Adrenal gland (tissue), 5 donors: ENCODE measurements at regions not wholly inside any gene's neighbourhood (a gene's known extent, or its start where the extent isn't known, plus 50 kb on each side); places are given as distances from the start of the nearest gene placed in this dataset.

Experiments
- POLR2A ChIP-seq, 2 donors: fragments of 450-650 bp; IDR thresholded peaks; one replicate each; pipeline ENCODE4 v1.6.1; 2017; ENCODE audit warnings: antibody characterized with exemption in 2 of 2, mild to moderate bottlenecking in 2 of 2, moderate library complexity in 1 of 2
- TF ChIP-seq, protein P1 (sequence below), 6 experiments: fragments of 450-650 bp in 4 of 6; fragments of 200-600 bp in 2 of 6; sonication (generic) in 1 of 6; IDR thresholded peaks; 1 replicate in 5 of 6; 2 replicates in 1 of 6; pipeline versions ENCODE4 v1.5.1 to v1.8.0; 2016 to 2021; ENCODE audit warnings: antibody characterized with exemption in 6 of 6, mild to moderate bottlenecking in 2 of 6, moderate library complexity in 1 of 6
- donor health status: DM: no; HTN: no; CAD: no.

DNA sequence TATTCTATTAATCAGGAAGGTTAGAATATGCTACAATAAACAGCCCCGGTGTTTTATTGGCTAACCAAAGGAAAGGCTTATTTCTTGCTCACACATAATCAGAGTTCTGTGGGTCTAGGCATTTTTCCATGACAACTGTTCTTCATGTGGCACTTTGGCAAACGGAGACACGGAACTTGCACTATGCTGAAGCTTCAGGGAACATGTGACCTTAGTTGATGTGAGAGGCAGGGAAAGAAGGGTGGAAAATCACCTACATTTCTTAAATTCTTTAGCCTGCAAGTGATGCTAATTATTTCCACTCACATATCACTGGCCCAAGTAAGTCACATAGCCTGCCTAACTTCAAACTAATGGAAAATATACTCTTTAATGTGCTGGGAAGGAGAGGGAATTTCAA lies 344.6 kb downstream of the SV2B start:
- TF ChIP-seq, protein P1, sequence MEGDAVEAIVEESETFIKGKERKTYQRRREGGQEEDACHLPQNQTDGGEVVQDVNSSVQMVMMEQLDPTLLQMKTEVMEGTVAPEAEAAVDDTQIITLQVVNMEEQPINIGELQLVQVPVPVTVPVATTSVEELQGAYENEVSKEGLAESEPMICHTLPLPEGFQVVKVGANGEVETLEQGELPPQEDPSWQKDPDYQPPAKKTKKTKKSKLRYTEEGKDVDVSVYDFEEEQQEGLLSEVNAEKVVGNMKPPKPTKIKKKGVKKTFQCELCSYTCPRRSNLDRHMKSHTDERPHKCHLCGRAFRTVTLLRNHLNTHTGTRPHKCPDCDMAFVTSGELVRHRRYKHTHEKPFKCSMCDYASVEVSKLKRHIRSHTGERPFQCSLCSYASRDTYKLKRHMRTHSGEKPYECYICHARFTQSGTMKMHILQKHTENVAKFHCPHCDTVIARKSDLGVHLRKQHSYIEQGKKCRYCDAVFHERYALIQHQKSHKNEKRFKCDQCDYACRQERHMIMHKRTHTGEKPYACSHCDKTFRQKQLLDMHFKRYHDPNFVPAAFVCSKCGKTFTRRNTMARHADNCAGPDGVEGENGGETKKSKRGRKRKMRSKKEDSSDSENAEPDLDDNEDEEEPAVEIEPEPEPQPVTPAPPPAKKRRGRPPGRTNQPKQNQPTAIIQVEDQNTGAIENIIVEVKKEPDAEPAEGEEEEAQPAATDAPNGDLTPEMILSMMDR (IDR thresholded peaks at IDR 0.05): no peak
- no peak for TF ChIP-seq POLR2A (IDR thresholded peaks at IDR 0.05)
